ENCODE measurements at regions not wholly inside any gene's neighbourhood (a gene's known extent, or its start where the extent isn't known, plus 50 kb on each side); places are given as distances from the start of the nearest gene placed in this dataset.

- TF ChIP-seq, protein P1, sequence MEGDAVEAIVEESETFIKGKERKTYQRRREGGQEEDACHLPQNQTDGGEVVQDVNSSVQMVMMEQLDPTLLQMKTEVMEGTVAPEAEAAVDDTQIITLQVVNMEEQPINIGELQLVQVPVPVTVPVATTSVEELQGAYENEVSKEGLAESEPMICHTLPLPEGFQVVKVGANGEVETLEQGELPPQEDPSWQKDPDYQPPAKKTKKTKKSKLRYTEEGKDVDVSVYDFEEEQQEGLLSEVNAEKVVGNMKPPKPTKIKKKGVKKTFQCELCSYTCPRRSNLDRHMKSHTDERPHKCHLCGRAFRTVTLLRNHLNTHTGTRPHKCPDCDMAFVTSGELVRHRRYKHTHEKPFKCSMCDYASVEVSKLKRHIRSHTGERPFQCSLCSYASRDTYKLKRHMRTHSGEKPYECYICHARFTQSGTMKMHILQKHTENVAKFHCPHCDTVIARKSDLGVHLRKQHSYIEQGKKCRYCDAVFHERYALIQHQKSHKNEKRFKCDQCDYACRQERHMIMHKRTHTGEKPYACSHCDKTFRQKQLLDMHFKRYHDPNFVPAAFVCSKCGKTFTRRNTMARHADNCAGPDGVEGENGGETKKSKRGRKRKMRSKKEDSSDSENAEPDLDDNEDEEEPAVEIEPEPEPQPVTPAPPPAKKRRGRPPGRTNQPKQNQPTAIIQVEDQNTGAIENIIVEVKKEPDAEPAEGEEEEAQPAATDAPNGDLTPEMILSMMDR (IDR thresholded peaks at IDR 0.05; ENCODE audit: low read depth, low read length, poor library complexity, severe bottlenecking): no peak
- TF ChIP-seq EZH2phosphoT487 (IDR thresholded peaks at IDR 0.05; ENCODE audit: borderline replicate concordance, low read length): no peak
These were observed 129.1 kb upstream of the NCAM1 start for GRCh38 chr11:112831969-112832766.

All from DOHH2 (cell line).